ENCODE measurements at regions not wholly inside any gene's neighbourhood (a gene's known extent, or its start where the extent isn't known, plus 50 kb on each side); places are given as distances from the start of the nearest gene placed in this dataset.
A peak's percentile ranks its signal among the peaks of the same experiment; 100 is the strongest.

DNA sequence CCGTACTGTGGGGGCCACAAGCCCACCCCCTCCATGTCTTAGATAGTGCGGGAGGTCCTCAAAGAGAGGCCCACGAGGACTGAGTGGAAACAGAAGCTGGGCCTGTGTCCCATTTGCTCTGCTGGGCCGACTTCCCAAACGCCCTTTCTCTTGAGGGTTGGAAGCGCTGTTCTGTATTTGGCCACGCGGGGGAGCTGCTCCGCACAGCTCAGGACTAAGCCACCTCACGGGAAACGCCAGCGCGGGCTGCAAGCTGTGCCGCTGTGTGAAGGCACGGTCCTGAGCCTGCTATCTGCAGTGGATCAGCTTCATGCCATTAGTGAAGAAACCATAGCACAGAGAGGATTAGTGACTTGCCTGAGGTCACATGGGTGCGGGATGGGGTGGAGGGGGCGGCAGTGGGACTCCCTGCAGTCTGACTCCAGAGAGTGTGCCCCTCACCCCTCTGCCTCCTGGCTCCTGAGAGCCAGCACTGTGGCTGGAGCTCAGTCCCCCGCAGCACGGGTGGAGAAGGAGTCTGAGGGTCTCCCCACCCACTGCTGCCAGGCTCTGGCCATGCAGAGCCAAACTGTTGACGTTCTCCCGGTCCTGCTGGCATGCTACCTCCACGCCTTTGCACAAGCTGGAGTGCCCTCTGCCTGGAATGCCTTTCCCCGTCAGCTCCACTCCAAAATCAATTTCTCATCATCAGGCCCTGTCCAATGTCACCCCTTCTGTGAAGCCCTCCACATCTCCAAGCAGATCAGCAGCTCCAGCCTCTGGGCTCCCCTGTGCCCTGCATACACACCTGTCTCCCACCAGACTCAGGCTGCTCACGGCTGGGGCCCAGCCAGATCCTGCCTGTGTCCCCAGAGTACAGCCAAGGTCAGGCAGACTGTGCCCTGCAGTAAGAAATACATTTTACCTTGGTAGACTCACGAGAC lies 51.5 kb upstream of the LRRC32 start:
- DNase-seq (ENCODE audit: unreplicated experiment): peak; percentile 75
- no peaks in the 10 kb centered on the region for H3K4me1 Mint-ChIP-seq (ENCODE audit: insufficient read depth, unreplicated experiment)
- H3K9me3 Mint-ChIP-seq (ENCODE audit: unreplicated experiment): no peaks in the 10 kb centered on the region
- BruUV-seq (replicated peaks): no TSS peak
- intact Hi-C loops (cut with micrococcal nuclease): no loop called here
- CTCF ChIA-PET: interaction anchor here (0.5 to 8.0 kb wide), 41 partner anchors 8 to 812 kb away, joined by 3 to 69 read pairs (median 4); partner anchors contain the start of gene TSKU
- H3K27me3 Mint-ChIP-seq (ENCODE audit: insufficient read depth, unreplicated experiment): peaks cover 36% of the 10 kb centered on the region
- H3K27ac Mint-ChIP-seq (ENCODE audit: low read depth, unreplicated experiment): no peak overlapping the region
- TF ChIP-seq, protein P1, sequence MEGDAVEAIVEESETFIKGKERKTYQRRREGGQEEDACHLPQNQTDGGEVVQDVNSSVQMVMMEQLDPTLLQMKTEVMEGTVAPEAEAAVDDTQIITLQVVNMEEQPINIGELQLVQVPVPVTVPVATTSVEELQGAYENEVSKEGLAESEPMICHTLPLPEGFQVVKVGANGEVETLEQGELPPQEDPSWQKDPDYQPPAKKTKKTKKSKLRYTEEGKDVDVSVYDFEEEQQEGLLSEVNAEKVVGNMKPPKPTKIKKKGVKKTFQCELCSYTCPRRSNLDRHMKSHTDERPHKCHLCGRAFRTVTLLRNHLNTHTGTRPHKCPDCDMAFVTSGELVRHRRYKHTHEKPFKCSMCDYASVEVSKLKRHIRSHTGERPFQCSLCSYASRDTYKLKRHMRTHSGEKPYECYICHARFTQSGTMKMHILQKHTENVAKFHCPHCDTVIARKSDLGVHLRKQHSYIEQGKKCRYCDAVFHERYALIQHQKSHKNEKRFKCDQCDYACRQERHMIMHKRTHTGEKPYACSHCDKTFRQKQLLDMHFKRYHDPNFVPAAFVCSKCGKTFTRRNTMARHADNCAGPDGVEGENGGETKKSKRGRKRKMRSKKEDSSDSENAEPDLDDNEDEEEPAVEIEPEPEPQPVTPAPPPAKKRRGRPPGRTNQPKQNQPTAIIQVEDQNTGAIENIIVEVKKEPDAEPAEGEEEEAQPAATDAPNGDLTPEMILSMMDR (IDR thresholded peaks at IDR 0.05; ENCODE audit: unreplicated experiment): peak; percentile 81
- no peak overlapping the region for H3K4me3 Mint-ChIP-seq (ENCODE audit: unreplicated experiment)
- POLR2A ChIA-PET: no interaction called here
- no peaks in the 10 kb centered on the region for H3K36me3 Mint-ChIP-seq (ENCODE audit: insufficient read depth, unreplicated experiment)

DNA sequence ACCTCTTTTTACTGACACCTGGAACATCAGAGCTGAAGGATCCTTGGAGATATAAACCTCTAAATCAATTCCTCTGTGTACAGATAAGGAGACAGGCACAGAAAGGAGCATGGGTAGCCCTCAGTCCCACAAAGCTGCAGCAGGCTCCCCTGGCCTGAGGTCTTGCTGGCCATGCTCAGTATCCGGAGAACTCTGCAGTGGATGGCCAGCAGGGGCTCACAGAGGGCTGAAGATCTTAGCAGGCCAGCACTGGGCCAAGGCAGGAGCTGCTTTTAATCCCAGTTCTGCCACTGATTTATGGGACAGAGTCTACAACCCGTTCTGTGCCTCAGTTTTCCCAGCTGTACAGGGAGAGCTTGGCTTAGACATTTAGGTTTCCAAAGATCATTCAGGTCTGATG lies 52.6 kb upstream of the LRRC32 start:
- Mint-ChIP-seq H3K4me1 (ENCODE audit: insufficient read depth, unreplicated experiment) (no peaks in the 10 kb centered on the region), H3K27ac (ENCODE audit: low read depth, unreplicated experiment) (no peak overlapping the region), H3K27me3 (ENCODE audit: insufficient read depth, unreplicated experiment) (peaks cover 41% of the 10 kb centered on the region), H3K4me3 (ENCODE audit: unreplicated experiment) (no peak overlapping the region), H3K36me3 (ENCODE audit: insufficient read depth, unreplicated experiment) (no peaks in the 10 kb centered on the region), H3K9me3 (ENCODE audit: unreplicated experiment) (no peaks in the 10 kb centered on the region)
- POLR2A ChIA-PET: no interaction called here
- intact Hi-C loops (cut with micrococcal nuclease): no loop called here
- CTCF ChIA-PET: interaction anchor here (0.6 to 8.0 kb wide), 20 partner anchors 9 to 419 kb away, joined by 3 to 69 read pairs (median 5); no protein-coding TSS in a partner anchor
- DNase-seq (ENCODE audit: unreplicated experiment): no peak
- no TSS peak for BruUV-seq (replicated peaks)
- TF ChIP-seq, protein P1 (IDR thresholded peaks at IDR 0.05; ENCODE audit: unreplicated experiment): no peak

DNA sequence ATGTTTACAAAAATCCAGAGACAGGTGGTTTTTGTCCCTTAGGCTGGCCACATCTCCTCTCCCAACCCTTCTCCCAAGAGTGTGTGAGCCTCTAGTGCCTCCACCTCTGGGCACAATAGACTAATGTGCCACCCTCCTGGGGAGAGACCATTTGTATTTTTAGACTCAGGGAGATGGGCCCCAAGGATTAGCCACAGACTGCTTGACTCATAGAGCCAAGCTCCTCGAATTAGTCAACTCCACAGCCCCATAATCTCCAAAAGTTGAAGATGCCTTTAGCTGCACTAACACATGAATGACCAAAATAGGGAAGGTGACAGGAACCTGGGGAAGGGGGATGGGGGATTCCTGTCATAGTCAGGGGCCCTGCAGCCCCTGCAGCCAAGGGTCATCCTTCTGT lies 53.0 kb upstream of the LRRC32 start:
- POLR2A ChIA-PET: no interaction called here
- intact Hi-C loops (cut with micrococcal nuclease): no loop called here
- H3K27me3 Mint-ChIP-seq (ENCODE audit: insufficient read depth, unreplicated experiment): peaks cover 41% of the 10 kb centered on the region
- CTCF ChIA-PET: interaction anchor here (0.6 to 8.0 kb wide), 15 partner anchors 8 to 368 kb away, joined by 3 to 69 read pairs (median 5); no protein-coding TSS in a partner anchor
- DNase-seq (ENCODE audit: unreplicated experiment): no peak
- H3K9me3 Mint-ChIP-seq (ENCODE audit: unreplicated experiment): no peaks in the 10 kb centered on the region
- H3K36me3 Mint-ChIP-seq (ENCODE audit: insufficient read depth, unreplicated experiment): no peaks in the 10 kb centered on the region
- TF ChIP-seq, protein P1 (IDR thresholded peaks at IDR 0.05; ENCODE audit: unreplicated experiment): no peak
- no peaks in the 10 kb centered on the region for H3K4me1 Mint-ChIP-seq (ENCODE audit: insufficient read depth, unreplicated experiment)
- no peak overlapping the region for H3K4me3 Mint-ChIP-seq (ENCODE audit: unreplicated experiment)
- no TSS peak for BruUV-seq (replicated peaks)
- H3K27ac Mint-ChIP-seq (ENCODE audit: low read depth, unreplicated experiment): no peak overlapping the region

DNA sequence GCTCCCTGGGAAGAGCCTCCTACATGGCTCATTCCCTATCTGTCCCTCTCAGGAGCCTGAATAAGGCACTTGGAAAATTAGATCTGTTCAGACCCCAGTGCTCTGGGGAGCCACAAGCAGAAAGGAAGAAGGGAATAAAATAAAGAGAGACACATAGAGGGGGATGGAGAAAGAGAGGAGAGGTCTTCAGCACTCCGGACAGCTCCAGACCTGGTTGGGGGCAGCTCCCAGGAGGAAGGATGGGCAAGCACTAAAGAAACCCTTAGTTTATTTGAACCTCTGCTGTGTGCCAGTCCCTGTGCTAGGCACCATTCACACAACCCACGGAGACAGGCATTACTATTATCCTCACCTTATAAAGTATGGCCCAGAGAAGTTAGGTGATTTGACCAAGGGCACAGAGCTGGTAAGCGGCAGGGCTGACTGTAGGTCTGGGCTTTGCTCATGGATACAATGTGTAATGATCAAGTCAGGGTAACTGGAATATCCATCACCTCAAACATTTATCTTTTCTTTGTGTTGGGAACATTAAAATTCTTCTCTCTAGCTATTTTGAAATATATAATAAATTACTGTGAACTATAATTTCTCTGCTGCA lies 53.7 kb upstream of the LRRC32 start:
- Mint-ChIP-seq H3K4me3 (ENCODE audit: unreplicated experiment) (no peak overlapping the region), H3K36me3 (ENCODE audit: insufficient read depth, unreplicated experiment) (no peaks in the 10 kb centered on the region), H3K4me1 (ENCODE audit: insufficient read depth, unreplicated experiment) (no peaks in the 10 kb centered on the region), H3K27me3 (ENCODE audit: insufficient read depth, unreplicated experiment) (peaks cover 41% of the 10 kb centered on the region), H3K27ac (ENCODE audit: low read depth, unreplicated experiment) (no peak overlapping the region), H3K9me3 (ENCODE audit: unreplicated experiment) (no peaks in the 10 kb centered on the region)
- CTCF ChIA-PET: interaction anchor here (0.6 to 8.0 kb wide), 12 partner anchors 9 to 1162 kb away, joined by 3 to 69 read pairs (median 5); partner anchors contain the start of gene SERPINH1
- TF ChIP-seq, protein P1 (IDR thresholded peaks at IDR 0.05; ENCODE audit: unreplicated experiment): no peak
- no peak for DNase-seq (ENCODE audit: unreplicated experiment)
- intact Hi-C loops (cut with micrococcal nuclease): no loop called here
- POLR2A ChIA-PET: interaction anchor here (0.5 kb wide), 1 partner anchor 118 kb away, joined by 3 read pairs; no protein-coding TSS in a partner anchor
- no TSS peak for BruUV-seq (replicated peaks)

Measured in MCF 10A (cell line).